Uterus (tissue), 2 donors: ENCODE measurements at regions not wholly inside any gene's neighbourhood (a gene's known extent, or its start where the extent isn't known, plus 50 kb on each side); places are given as distances from the start of the nearest gene placed in this dataset.

Experiments
- CTCF ChIP-seq, 4 experiments: fragments of 200-600 bp in 2 of 4; fragments of 450-650 bp in 2 of 4; sonication (generic) in 2 of 4; IDR thresholded peaks; one replicate each; pipeline ENCODE4 v1.5.1; 2016 to 2019; ENCODE audit warnings: antibody characterized with exemption in 4 of 4, mild to moderate bottlenecking in 2 of 4, moderate library complexity in 1 of 4
- POLR2A ChIP-seq, 2 donors: fragments of 450-650 bp; IDR thresholded peaks; one replicate each; pipeline ENCODE4 v1.6.1; 2016; ENCODE audit warnings: antibody characterized with exemption in 2 of 2, mild to moderate bottlenecking in 1 of 2, moderate library complexity in 1 of 2

GRCh38 chr6:23036406-23036983 is 467.1 kb downstream of the HDGFL1 start:
- TF ChIP-seq CTCF (IDR thresholded peaks at IDR 0.05), result no peak
- TF ChIP-seq POLR2A (IDR thresholded peaks at IDR 0.05), result no peak
